Frontal cortex (tissue), 3 donors: ENCODE measurements at regions not wholly inside any gene's neighbourhood (a gene's known extent, or its start where the extent isn't known, plus 50 kb on each side); places are given as distances from the start of the nearest gene placed in this dataset.
"Not testable (repeated sequence)": the region's sequence is repeated elsewhere in the genome, so short reads cannot be mapped to it uniquely, and the experiment has no call there.

Experiments used
- DNase-seq, 2 donors: peaks; one replicate each; pipeline ENCODE4 v3.0.0; 2012; ENCODE audit warnings: low spot score in 2 of 2
- FAIRE-seq: peaks from 2 replicates; lab custom pipeline; 2012; peaks lifted over from hg19 to GRCh38; lab: Jason Lieb, UNC
- donor health status: control.
- donor health status: control.
- donor health status: control.

DNA sequence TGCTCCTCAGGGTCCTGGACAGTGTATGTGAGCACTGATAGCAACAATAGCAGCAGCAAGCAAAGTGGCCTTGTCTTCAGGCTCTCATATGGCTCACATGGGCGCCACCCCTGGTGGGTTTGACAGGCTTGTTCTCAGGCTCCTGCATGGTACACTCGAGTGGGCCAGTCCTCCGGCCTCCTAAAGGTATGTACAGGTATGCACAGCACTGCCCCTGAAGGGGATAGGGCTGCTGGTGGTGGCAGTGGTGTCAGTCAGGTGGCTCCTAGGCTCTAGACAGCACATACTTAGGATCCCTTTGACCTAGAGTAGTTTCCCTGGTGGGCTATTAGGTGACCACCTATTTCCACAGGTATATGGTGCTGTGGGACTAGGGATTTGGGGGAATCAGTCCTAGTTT, 79.8 kb downstream of the LGALS9B start:
- DNase-seq, FAIRE-seq: not testable (repeated sequence)

DNA sequence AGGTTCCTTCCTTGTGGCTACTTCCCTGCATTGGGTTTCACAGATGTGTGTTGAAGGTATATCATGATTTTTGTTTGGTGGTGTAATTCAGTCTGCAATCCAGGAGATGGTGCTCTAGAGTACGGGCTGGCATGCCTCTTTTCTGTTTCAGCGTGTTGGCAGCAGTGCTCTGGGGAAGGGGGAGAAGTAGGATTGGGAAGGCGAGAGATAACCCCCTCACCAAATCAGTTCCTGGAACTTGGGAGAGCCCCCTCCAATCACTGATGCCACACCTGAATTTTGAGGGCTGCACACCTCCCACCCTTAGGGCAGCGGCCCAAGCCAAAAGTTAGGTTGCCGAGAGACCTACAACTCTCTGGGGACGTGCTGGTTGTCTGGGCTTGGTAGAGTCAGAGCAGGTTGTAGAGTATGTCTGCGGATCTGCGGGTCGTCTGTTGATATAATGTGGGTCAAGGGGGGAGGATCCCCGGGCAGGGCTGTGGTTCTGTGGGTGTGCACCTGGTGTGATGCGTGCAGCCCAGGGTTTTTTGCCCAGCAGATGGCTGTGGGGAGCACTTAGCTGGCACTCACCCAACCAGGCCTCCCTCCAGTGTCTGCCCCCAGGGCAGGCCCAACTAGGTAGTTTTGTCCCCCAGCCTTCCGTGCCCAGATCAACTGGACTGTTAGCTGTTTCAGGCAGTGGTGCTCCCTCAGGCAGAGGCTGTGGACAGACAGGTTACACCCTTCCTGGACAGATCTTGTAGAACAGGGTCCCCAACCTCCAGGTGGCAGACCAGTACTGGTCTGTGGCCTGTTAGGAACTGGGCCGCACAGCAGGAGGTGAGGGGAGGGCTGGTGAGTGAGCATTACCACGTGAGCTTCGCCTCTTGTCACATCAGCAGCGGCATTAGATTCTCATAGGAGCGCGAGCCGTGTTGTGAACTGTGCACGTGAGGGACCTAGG, 85.7 kb downstream of the LGALS9B start:
- DNase-seq: peak in 1 of 2 donors; percentile 0
- FAIRE-seq: not testable (repeated sequence)

DNA sequence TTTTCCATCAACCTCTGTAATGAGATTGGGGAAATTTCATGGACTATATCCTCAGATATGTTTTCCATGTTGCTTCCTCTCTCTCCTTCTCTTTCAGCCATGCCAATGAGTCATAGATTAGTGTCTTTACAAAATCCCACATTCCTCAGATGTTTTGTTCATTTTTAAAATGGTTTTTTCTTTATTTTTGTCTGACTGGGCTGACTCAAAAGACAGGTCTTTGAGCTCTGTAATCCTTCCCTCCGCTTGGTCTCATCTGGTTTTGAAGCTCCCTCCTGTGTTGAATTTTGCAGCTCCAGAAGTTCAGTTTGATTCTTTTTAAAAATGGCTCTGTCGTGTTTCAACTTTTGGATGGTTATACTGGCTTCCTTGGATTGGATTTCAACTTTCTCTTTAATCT, 86.7 kb downstream of the LGALS9B start:
- not testable (repeated sequence) for DNase-seq, FAIRE-seq

DNA sequence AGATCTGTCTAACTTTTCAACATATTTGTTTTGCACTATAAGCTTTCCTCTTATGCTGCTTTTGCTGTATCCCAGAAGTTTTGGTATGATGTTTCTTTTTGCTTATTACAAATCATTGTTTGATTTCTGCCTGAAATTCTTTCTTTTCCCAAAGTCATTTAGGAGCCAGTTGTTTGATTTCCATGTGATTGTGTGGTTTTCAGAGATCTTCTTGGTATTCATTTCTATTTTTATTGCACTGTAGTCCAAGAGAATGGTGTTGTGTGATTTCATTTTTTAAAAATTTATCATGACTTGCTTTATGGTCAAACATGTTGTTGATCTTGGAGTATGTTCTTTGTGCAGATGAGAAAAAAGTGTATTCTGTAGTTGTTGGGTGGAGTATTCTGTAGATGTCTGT, 88.1 kb downstream of the LGALS9B start:
- DNase-seq, FAIRE-seq: not testable (repeated sequence)

DNA sequence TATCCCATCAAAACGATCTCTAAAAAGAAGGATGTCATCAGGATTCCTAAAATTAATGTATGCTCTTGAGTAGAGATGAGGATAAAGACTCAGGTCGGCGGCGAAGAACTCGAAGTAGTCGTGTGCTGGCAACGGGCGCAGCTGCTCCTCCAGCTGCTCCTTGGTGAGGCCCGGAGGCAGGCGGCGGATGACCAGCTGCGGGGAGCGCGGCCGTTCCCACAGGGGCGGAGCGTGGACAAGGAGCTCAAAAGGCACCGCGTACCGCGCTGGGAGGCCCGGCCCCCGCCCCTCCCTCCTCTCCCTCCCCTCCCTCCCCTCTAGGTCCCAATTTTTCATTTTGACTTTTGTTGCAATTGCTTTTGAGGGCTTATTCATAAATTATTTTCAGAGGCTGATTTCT, 90.7 kb downstream of the LGALS9B start:
- not testable (repeated sequence) for DNase-seq, FAIRE-seq

DNA sequence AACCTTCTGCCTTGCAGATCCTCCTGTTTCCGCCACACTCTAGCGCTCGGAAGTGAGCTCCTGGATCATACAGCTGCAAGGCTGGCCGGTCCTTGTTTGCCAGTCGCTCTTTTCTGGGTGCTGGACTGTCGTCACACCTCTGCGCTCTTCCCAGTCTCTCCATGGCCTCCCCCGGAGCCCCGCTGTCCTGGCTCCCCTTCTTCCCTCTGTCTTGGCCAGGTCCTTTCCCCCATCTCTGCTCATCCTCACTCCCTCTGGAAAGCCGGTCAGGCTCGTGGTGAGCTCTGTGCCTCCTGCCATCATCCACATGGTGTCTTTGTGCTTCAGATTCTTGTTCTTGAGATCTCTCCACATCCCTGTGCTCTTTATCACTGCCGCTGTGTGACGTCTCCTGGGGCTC, 91.6 kb downstream of the LGALS9B start:
- not testable (repeated sequence) for DNase-seq, FAIRE-seq
